BLaER1 treated with 17β-estradiol and CSF1 and Interleukin-3, amounts not matched to agents 10 nM and 100 nM (cell line): ENCODE measurements at regions not wholly inside any gene's neighbourhood (a gene's known extent, or its start where the extent isn't known, plus 50 kb on each side); places are given as distances from the start of the nearest gene placed in this dataset.
A peak's percentile ranks its signal among the peaks of the same experiment; 100 is the strongest.

Source experiments
- H3K27ac ChIP-seq, 11 experiments: shearing (Covaris generic); formaldehyde crosslinking; 2 replicates each; pipeline ENCODE4 v1.8.1; 2022
- H3K27me3 ChIP-seq, 11 experiments: shearing (Covaris generic); formaldehyde crosslinking; 2 replicates each; pipeline ENCODE4 v1.8.1; 2022
- H3K36me3 ChIP-seq, 11 experiments: shearing (Covaris generic); formaldehyde crosslinking; 2 replicates each; pipeline ENCODE4 v1.8.1; 2022
- H3K4me1 ChIP-seq, 10 experiments: shearing (Covaris generic); formaldehyde crosslinking; 2 replicates each; pipeline ENCODE4 v1.8.1; 2022
- H3K4me2 ChIP-seq, 11 experiments: shearing (Covaris generic); formaldehyde crosslinking; 2 replicates each; pipeline ENCODE4 v1.8.1; 2022
- H3K4me3 ChIP-seq, 10 experiments: shearing (Covaris generic); formaldehyde crosslinking; 2 replicates each; pipeline ENCODE4 v1.8.1; 2022
- H3K9ac ChIP-seq, 11 experiments: shearing (Covaris generic); formaldehyde crosslinking; 2 replicates each; pipeline ENCODE4 v1.8.1; 2022
- H3K9me3 ChIP-seq, 11 experiments: shearing (Covaris generic); formaldehyde crosslinking; replicated peaks in 1 of 11; 2 replicates each; pipeline ENCODE4 v1.8.1; 2022
- H4K20me1 ChIP-seq, 11 experiments: shearing (Covaris generic); formaldehyde crosslinking; 2 replicates each; pipeline ENCODE4 v1.8.1; 2022
- Cebpa-rat ChIP-seq, 11 experiments: shearing (Covaris generic); IDR thresholded peaks; 2 replicates each; pipeline ENCODE4 v1.8.1; 2022

DNA sequence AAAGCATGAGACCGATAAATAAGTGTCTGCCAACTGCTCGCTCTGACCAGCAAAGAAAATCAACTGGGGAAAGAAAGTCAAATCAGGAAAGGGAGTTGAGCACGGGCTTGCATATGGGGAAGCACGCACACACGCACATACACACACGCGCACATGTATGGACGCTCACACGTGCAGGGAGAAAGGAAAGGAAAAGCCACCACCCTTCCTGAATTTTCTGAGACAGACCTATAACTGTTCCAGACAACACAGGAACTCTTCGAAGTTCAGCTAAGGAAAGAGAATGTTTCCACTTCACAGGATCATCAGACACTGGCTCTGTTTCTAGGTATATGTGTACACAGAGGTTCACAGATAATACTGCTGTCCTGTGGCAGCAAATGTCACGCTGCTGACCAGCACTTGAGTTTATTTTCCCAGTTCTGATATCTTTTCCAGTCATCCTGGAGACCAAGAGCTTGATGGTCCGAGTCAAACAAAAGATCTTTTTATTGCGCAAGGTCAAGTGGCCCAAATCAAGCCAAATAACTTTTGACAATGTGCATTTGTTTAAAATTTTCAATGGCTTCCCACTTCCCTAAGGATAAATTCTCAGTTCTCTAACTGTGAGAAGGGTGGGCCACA, 82.1 kb upstream of the TMCC3 start:
- H3K9me3 ChIP-seq = peaks cover 13 to 20% (median 16%) of the 10 kb centered on the region in 11 experiments; a peak in 18 of 22 replicates
- no peak overlapping the region for H3K4me2 ChIP-seq
- H3K27me3 ChIP-seq = no peaks in the 10 kb centered on the region
- no peak overlapping the region for H3K4me3 ChIP-seq
- H3K4me1 ChIP-seq = no peaks in the 10 kb centered on the region
- TF ChIP-seq Cebpa-rat (IDR thresholded peaks at IDR 0.05) = peak in 8 of 11 experiments; percentile 10 to 73 (median 48); a peak in 10 of 22 replicates
- no peak overlapping the region for H3K27ac ChIP-seq
- H3K36me3 ChIP-seq = no peaks in the 10 kb centered on the region
- H4K20me1 ChIP-seq = no peaks in the 10 kb centered on the region
- no peak overlapping the region for H3K9ac ChIP-seq

DNA sequence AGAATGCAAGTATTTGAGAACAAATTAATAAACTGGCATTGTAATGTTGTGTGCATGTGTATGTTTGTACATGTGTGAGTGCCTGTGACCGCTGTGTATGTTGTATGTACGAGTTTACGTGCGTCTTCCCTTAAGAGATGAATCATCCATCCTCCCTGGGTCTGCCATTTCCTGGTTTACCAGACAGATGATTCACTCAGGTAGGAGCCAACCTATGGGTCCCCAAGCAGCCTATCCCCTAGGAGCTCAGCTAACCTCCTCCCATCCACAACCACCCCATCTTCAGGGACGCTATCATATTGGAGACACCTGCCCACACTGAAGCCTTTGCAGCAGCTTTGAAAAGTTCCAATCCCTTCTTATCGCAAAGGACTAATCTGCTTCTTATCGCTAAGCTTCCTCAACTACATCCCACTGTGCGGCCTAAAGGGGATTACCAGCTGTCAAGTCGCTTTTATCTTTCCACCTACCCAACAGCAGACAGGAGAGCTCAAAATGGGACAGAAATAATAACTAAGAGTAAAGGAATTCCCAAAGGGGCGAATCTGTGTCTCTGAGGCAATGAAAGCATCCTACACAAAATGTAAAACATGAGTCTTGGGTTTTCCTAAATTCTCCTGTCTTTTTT, 81.5 kb upstream of the TMCC3 start:
- no peak overlapping the region for H3K9ac ChIP-seq
- H3K4me1 ChIP-seq = no peaks in the 10 kb centered on the region
- no peak overlapping the region for H3K27ac ChIP-seq
- TF ChIP-seq Cebpa-rat (IDR thresholded peaks at IDR 0.05) = no peak
- no peaks in the 10 kb centered on the region for H4K20me1 ChIP-seq
- H3K27me3 ChIP-seq = no peaks in the 10 kb centered on the region
- H3K4me2 ChIP-seq = no peak overlapping the region
- H3K9me3 ChIP-seq = peaks cover 13 to 24% (median 17%) of the 10 kb centered on the region in 11 experiments; a peak in 18 of 22 replicates
- no peaks in the 10 kb centered on the region for H3K36me3 ChIP-seq
- H3K4me3 ChIP-seq = no peak overlapping the region

DNA sequence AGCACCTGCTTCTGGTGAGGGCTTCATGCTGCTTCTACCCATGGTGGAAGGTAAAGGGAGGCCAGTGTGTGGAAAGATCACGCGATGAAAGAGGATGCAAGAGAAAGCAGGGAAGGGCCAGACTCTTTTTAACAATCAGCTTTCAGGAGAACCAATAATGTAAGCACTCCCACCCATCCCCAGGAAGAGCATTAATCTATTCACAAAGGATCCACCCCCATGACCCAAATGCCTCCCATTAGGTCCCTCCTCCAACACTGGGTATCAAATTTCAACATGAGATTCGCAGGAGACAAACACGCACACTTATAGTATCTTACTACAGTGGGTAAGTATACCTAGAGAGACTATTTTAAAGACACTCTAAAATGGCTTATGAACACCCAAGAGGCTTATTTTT, 80.5 kb upstream of the TMCC3 start:
- no peaks in the 10 kb centered on the region for H4K20me1 ChIP-seq
- 0 out of 20 replicates have a peak, but pooled peaks cover 0 to under 1% (median 0%) of the 10 kb centered on the region in 10 experiments for H3K4me1 ChIP-seq
- peaks cover 13 to 28% (median 17%) of the 10 kb centered on the region in 11 experiments; a peak in 18 of 22 replicates for H3K9me3 ChIP-seq
- TF ChIP-seq Cebpa-rat (IDR thresholded peaks at IDR 0.05) = no peak
- H3K4me2 ChIP-seq = 0 out of 22 replicates have a peak overlapping the region, but pooled peaks of 1 of the 11 experiments have one; percentile 1
- H3K36me3 ChIP-seq = no peaks in the 10 kb centered on the region
- H3K9ac ChIP-seq = no peak overlapping the region
- H3K27ac ChIP-seq = no peak overlapping the region
- no peak overlapping the region for H3K4me3 ChIP-seq
- H3K27me3 ChIP-seq = no peaks in the 10 kb centered on the region

DNA sequence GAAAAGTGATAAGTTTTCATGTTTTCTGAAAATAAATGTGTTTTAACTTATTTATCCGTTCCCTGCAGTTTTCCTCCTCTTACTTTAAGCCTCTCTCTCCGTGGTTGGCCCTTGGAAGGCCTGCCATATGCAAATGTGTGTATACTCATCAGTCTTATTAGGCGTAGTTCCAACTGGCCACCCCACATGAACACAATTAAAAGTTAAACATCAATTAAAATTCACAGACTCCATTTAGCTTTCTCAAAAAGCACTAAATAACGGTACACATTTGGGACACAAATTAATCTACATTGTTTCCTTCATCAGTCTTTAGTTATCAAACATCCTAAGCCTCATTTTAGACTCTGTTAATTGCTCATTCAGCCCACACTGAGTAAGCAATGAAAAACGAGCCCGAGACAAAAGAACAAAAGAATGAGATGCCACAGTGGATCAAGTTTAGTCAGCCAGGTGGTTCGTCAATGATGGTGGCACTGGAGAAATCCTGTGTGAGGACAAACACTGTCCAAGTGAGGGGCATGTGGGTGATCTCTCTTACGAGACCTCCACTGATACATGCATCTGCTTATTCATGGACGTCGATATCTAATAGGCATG, 76.0 kb upstream of the TMCC3 start:
- Histone ChIP-seq H3K9ac (no peak overlapping the region), H3K4me3 (no peak overlapping the region), H3K9me3 (peaks cover 13 to 31% (median 17%) of the 10 kb centered on the region in 11 experiments; a peak in 18 of 22 replicates), H3K4me2 (no peak overlapping the region), H3K27me3 (no peaks in the 10 kb centered on the region), H3K4me1 (peaks cover 12 to 27% (median 19%) of the 10 kb centered on the region in 10 experiments), H3K27ac (no peak overlapping the region), H3K36me3 (no peaks in the 10 kb centered on the region), H4K20me1 (no peaks in the 10 kb centered on the region)
- no peak for TF ChIP-seq Cebpa-rat (IDR thresholded peaks at IDR 0.05)

DNA sequence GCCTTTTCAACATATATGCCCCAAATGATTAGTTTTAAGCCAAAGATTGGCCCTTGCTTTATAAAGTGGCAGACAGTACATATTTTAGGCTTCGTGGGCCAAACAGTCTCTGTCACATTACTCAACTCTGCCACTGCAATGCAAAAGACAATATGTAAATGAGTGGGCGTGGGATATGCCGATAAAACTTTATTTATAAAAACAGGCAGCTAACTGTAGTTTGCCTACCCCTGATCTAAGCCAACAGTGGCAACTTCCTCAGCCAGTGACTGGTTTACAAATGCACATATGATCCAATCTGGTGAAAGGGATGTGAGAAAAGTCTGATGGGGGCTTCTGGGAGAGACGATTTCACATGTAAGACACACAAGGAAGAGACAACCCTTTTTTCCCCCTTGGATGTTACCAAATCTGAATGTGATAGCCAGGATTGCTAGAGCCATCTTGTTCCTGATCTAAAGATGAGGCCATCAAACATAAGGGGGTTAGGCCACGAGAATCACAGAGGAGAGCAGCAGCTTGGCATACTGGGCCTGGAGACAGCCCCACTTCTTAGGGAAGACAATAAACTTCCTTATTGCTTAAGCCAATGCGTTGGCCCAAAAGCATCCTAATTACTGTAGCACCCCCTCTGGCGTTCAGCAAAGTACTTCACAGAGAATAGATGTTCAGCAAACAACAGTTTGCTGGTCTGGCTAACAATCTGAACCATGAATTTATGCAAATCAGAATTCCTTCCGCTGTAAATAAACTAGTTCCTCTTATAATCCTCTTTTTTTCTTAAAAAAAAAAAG, 75.2 kb upstream of the TMCC3 start:
- peaks cover 10 to 26% (median 13%) of the 10 kb centered on the region in 11 experiments; a peak in 18 of 22 replicates for H3K9me3 ChIP-seq
- peaks cover 18 to 35% (median 27%) of the 10 kb centered on the region in 10 experiments for H3K4me1 ChIP-seq
- H3K36me3 ChIP-seq = no peaks in the 10 kb centered on the region
- no peaks in the 10 kb centered on the region for H3K27me3 ChIP-seq
- no peak overlapping the region for H3K4me2 ChIP-seq
- H3K4me3 ChIP-seq = no peak overlapping the region
- H3K27ac ChIP-seq = peak overlapping the region in 3 of 11 experiments; percentile 0 to 42 (median 14); a peak in 3 of 22 replicates
- H3K9ac ChIP-seq = no peak overlapping the region
- TF ChIP-seq Cebpa-rat (IDR thresholded peaks at IDR 0.05) = no peak
- no peaks in the 10 kb centered on the region for H4K20me1 ChIP-seq

DNA sequence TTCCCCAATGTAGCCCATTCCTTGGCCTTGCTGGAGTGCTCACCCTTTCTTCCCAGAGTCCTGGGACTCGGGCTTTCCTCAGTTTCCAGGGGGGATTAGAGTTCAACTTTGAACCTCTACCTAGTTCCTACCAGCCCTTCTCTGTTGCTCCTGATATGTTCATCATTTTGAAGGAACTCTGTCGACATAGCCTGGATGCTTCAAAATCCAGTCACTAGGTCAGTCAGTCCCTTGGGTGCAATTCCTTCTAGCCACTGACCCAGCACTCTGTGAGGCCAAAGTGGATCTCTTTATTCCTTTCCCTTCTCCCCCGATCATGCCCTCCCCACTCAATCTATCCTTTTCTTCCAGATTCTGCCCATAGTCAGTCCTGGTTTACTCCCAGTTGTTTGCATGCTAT, 72.3 kb upstream of the TMCC3 start:
- Histone ChIP-seq H3K4me3 (no peak overlapping the region), H3K27ac (peak overlapping the region in 4 of 11 experiments; percentile 68 to 91 (median 76); a peak in 8 of 22 replicates), H3K9me3 (peaks cover 0 to 14% (median 0%) of the 10 kb centered on the region in 11 experiments; a peak in 2 of 22 replicates), H3K4me2 (peak overlapping the region in 10 of 11 experiments; percentile 12 to 89 (median 74); a peak in 19 of 22 replicates), H3K27me3 (no peaks in the 10 kb centered on the region), H3K4me1 (peaks cover 18 to 47% (median 35%) of the 10 kb centered on the region in 10 experiments), H3K9ac (peak overlapping the region in 1 of 11 experiments; percentile 73; a peak in 3 of 22 replicates), H4K20me1 (no peaks in the 10 kb centered on the region), H3K36me3 (no peaks in the 10 kb centered on the region)
- no peak for TF ChIP-seq Cebpa-rat (IDR thresholded peaks at IDR 0.05)

DNA sequence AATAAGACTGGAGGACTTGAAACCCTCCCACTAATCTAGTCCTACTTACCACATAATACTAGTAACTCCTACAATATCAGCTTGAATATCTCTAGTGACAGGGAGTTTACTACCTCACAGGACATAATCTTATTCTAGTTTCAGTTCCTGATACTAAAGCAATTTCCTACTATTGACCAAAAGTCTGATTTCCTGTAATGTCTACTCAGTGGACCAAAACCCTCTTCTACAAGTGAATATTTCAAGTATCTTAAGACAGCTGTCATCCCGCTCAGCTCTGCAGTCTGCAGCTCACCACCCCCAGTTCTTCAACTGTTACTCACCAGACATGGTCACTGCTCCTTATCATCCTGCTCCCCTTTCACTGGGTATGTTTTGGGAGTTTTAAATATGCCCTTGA, 70.8 kb upstream of the TMCC3 start:
- 0 out of 22 replicates have a peak, but pooled peaks of 1 of the 11 experiments have one; percentile 13 for TF ChIP-seq Cebpa-rat (IDR thresholded peaks at IDR 0.05)
- Histone ChIP-seq H3K36me3 (no peaks in the 10 kb centered on the region), H3K9ac (peak overlapping the region in 6 of 11 experiments; percentile 4 to 73 (median 36); a peak in 6 of 22 replicates), H3K27ac (peak overlapping the region in 8 of 11 experiments; percentile 38 to 91 (median 58); a peak in 15 of 22 replicates), H3K27me3 (no peaks in the 10 kb centered on the region), H3K4me2 (peak overlapping the region; percentile 61 to 89 (median 73)), H3K4me1 (peaks cover 18 to 62% (median 40%) of the 10 kb centered on the region in 10 experiments), H3K9me3 (0 out of 22 replicates have a peak, but pooled peaks cover 0 to 6% (median 0%) of the 10 kb centered on the region in 11 experiments), H3K4me3 (no peak overlapping the region), H4K20me1 (no peaks in the 10 kb centered on the region)

DNA sequence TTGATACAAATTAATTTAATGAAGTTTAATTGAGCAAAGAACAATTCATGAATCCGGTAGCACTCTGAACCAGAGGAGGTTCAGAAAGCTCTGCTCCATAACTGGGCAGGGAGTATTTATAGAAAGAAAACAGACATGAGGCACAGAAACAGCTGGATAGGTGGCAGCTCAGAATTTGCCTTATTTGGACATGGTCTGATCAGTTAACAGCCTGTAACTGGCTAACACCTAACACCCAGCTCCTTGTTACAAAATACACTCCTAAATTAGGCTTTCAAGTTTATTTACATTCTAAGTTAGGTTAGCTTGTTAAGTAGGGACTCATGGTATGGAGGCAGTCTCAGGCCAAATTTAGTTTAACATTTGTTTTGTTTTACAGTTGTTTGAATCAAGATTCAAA, 67.8 kb upstream of the TMCC3 start:
- Histone ChIP-seq H3K27ac (peak overlapping the region in 2 of 11 experiments; percentile 25 to 43; a peak in 2 of 22 replicates), H3K36me3 (no peaks in the 10 kb centered on the region), H3K27me3 (no peaks in the 10 kb centered on the region), H3K4me1 (peaks cover 18 to 84% (median 61%) of the 10 kb centered on the region in 10 experiments), H4K20me1 (no peaks in the 10 kb centered on the region), H3K9ac (0 out of 22 replicates have a peak overlapping the region, but pooled peaks of 1 of the 11 experiments have one; percentile 35), H3K9me3 (no peaks in the 10 kb centered on the region), H3K4me2 (peak overlapping the region in 5 of 11 experiments; percentile 18 to 45 (median 35); a peak in 6 of 22 replicates), H3K4me3 (no peak overlapping the region)
- no peak for TF ChIP-seq Cebpa-rat (IDR thresholded peaks at IDR 0.05)
